Vagina (tissue), 2 donors: ENCODE measurements at regions not wholly inside any gene's neighbourhood (a gene's known extent, or its start where the extent isn't known, plus 50 kb on each side); places are given as distances from the start of the nearest gene placed in this dataset.

ENCODE experiments used
- CTCF ChIP-seq, 3 experiments: fragments of 450-650 bp in 2 of 3; fragments of 200-600 bp in 1 of 3; sonication (generic) in 1 of 3; IDR thresholded peaks; one replicate each; pipeline ENCODE4 v1.5.1; 2017 to 2019; ENCODE audit warnings: antibody characterized with exemption in 3 of 3, mild to moderate bottlenecking in 2 of 3, moderate library complexity in 2 of 3
- POLR2A ChIP-seq, 2 donors: fragments of 450-650 bp; IDR thresholded peaks; one replicate each; pipeline ENCODE4 v1.6.1; 2017; ENCODE audit warnings: antibody characterized with exemption in 2 of 2, mild to moderate bottlenecking in 2 of 2, moderate library complexity in 2 of 2
- POLR2AphosphoS5 ChIP-seq, 2 donors: sonication (generic); formaldehyde crosslinking; IDR thresholded peaks; one replicate each; pipeline ENCODE4 v1.9.0; 2017; ENCODE audit warnings: antibody characterized with exemption in 2 of 2, mild to moderate bottlenecking in 2 of 2, low read depth in 1 of 2; ENCODE audit not compliant: insufficient read depth in 1 of 2

- TF ChIP-seq CTCF (IDR thresholded peaks at IDR 0.05), result no peak
- TF ChIP-seq POLR2A (IDR thresholded peaks at IDR 0.05), result no peak
- no peak for TF ChIP-seq POLR2AphosphoS5 (IDR thresholded peaks at IDR 0.05; ENCODE audit: insufficient read depth in 1 of 2, low read depth in 1 of 2)
Observed at GRCh38 chr11:15913261-15913660, 443.1 kb downstream of the SOX6 start.
